Right ventricle myocardium inferior (tissue), 1 donor: ENCODE measurements at regions not wholly inside any gene's neighbourhood (a gene's known extent, or its start where the extent isn't known, plus 50 kb on each side); places are given as distances from the start of the nearest gene placed in this dataset.
A peak's percentile ranks its signal among the peaks of the same experiment; 100 is the strongest.
"Not testable (repeated sequence)": the region's sequence is repeated elsewhere in the genome, so short reads cannot be mapped to it uniquely, and the experiment has no call there.

Experiments used
- ATAC-seq: fragments of 200-7000 bp; cut with Tn5 transposase; one replicate; pipeline ENCODE4 v1.9.1; 2020; ENCODE audit warnings: mild to moderate bottlenecking, moderate library complexity
- DNase-seq: peaks from one replicate; pipeline ENCODE4 v3.0.0; 2021; ENCODE audit errors: missing footprints
- intact Hi-C: fragments of 100-400 bp; cut with DNase I; formaldehyde crosslinking; loops from one replicate; pipeline ENCODE4 v1.11.0; 2022
- donor health status: DM: no; HTN: yes; CAD: no; lungs with severe emphysema.

DNA sequence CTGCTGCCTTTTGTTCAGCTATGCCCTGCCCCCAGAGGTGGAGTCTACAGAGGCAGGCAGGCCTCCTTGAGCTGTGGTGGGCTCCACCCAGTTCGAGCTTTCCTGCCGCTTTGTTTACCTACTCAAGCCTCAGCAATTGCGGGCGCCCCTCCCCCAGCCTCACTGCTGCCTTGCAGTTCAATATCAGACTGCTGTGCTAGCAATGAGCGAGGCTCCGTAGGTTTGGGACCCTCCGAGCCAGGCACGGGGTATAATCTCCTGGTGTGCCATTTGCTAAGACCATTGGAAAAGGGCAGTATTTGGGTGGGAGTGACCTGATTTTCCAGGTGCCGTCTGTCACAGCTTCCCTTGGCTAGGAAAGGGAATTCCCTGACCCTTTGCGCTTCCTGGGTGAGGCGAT, 51.9 kb downstream of the DIPK2A start:
- DNase-seq, intact Hi-C loops, ATAC-seq: not testable (repeated sequence)

- ATAC-seq (peak; percentile 46), DNase-seq (no peak)
- intact Hi-C loops = no loop called here
Measured at GRCh38 chr3:144028798-144029411, 57.3 kb downstream of the DIPK2A start.

GRCh38 chr3:144029769-144030168, 58.1 kb downstream of the DIPK2A start:
- DNase-seq = no peak
- ATAC-seq = no peak
- intact Hi-C loops = no loop called here

DNA sequence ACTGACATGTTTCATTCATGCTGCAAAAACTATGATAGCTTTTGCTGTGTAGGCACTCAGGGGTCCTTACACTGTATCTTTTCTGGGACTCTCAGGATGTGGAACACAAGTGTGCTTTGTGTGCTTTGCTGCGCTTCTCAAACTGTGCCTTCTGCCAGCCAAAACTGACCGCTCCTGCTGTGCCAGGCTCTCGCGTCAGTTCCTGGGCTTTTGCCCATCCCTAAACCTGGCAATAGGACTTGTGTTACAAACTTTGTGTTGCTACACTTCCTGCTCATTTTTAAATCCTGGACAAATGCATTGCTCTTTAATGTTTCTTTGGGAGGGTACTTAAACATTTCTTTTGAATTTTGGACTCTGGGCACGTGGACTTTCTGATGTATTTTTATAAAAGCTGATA, 60.3 kb downstream of the DIPK2A start:
- ATAC-seq (peak; percentile 39), DNase-seq (no peak)
- intact Hi-C loops = no loop called here

- DNase-seq (no peak), ATAC-seq (no peak)
- intact Hi-C loops = no loop called here
Measured at GRCh38 chr3:144032531-144033239, 61.1 kb downstream of the DIPK2A start.

DNA sequence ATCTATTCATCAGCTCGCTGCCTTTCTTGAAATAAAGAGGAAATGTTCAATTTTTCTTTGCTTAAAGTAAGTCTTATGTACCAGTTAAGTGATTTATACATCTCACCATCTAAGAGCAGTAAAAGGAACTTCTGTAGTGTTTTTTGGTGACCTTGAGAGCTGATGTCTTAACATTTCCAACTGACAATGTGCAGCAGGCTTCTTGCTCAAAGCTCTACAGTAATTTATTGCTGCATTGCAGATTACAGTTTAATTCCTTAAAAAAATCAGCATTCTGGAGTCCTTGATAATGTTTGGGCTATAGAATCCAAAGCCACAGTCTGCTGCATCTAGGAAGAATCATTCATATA, 61.6 kb downstream of the DIPK2A start:
- no peak for ATAC-seq
- intact Hi-C loops = no loop called here
- DNase-seq = no peak

- ATAC-seq (no peak), DNase-seq (no peak)
- intact Hi-C loops = no loop called here
Measured at GRCh38 chr3:144033863-144034262, 62.2 kb downstream of the DIPK2A start.

- no peak for ATAC-seq
- intact Hi-C loops = no loop called here
Measured at GRCh38 chr3:144034715-144035290, 63.2 kb downstream of the DIPK2A start.

DNA sequence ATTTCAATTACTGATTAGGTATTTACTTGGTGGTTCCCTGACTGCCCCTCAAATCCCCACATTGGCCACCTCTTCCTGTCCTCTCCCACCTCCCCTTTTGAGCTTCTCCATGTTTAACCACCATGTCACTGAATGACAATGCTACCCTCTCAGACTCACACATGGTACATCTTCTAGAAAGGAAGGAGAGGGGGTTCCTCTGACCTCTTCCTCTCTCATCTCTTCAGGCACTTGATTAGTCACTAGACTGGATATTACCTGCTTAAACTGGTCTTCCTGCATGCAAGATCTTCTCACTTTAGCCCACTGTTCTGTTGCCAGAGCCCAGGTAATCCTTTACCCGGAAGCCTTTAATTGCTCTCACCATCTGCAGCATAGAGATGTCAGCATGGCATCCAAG, 64.9 kb downstream of the DIPK2A start:
- DNase-seq (no peak), ATAC-seq (no peak)
- intact Hi-C loops = no loop called here

More at GRCh38 chr3:144034715-144035290, 63.2 kb downstream of the DIPK2A start:
- DNase-seq = no peak

DNA sequence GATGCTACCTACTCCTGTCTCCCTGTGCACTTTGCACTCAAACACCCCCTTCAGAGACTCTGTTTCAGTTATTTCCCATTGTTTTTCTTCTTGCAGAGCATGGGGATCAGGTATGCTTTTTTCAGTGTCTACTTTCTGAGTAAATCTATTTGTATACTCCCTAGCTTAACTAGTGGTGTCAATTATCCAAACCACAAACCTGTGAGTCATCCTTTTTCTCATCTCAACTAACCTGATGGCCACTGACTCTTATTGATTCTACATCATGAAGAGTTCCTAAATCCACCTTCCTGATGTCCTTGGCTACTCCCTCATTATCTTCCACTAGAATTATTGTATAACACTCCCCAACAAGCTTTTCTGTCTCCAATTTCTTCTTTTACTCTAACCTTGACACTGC, 68.0 kb downstream of the DIPK2A start:
- no peak for ATAC-seq
- no peak for DNase-seq
- intact Hi-C loops = no loop called here

- DNase-seq (no peak), ATAC-seq (no peak)
- intact Hi-C loops = no loop called here
Measured at GRCh38 chr3:144041960-144042556, 70.4 kb downstream of the DIPK2A start.

- ATAC-seq = no peak
- intact Hi-C loops = no loop called here
- no peak for DNase-seq
Measured at GRCh38 chr3:144045766-144046165, 74.1 kb downstream of the DIPK2A start.

- DNase-seq = no peak
- ATAC-seq = no peak
- intact Hi-C loops = no loop called here
Measured at GRCh38 chr3:144049374-144049773, 77.8 kb downstream of the DIPK2A start.

- no peak for ATAC-seq
- no peak for DNase-seq
- intact Hi-C loops = no loop called here
Measured at GRCh38 chr3:144051211-144051610, 79.6 kb downstream of the DIPK2A start.

GRCh38 chr3:144052275-144052674, 80.7 kb downstream of the DIPK2A start:
- intact Hi-C loops = no loop called here
- ATAC-seq = no peak
- DNase-seq = no peak

DNA sequence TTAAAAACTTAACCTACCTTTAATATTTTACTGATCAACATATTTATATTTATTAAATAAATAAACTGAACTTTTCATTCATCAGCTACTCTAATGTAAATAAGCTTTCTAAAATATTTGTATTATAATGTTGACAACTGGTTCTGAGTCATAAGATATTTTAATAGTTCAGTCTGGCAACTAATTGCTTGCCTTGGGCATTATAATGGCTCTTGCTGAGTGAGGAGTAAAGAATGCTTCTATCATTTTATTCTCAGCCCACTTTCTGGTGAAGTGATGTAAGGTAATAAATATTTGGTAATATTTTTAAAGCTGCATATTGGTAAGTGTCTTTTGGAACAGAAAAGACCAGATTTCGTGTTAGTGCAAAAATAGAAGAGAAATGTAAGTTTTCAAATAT, 81.5 kb downstream of the DIPK2A start:
- intact Hi-C loops = no loop called here
- ATAC-seq (no peak), DNase-seq (no peak)

DNA sequence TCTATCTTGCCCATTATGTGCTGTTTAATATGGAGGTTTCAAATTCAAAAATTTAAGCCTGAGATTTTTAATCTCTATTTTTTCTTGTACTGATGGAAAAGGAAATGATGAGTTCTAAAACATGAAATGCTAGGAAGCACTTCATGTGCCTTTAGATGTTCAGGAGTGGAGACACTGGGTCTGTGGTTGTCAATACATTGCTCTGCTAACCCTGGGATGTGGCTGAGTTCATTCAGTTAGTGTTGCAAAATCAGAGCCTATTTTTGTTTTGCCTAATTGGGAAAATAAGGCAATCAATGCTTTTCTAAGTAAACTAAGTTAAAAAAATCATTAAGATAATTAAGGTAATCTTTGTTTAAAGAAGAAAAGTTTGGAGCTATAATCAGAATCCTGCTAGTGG, 83.1 kb downstream of the DIPK2A start:
- intact Hi-C loops = no loop called here
- DNase-seq (no peak), ATAC-seq (no peak)

GRCh38 chr3:144055604-144056003, 84.0 kb downstream of the DIPK2A start:
- DNase-seq = no peak
- intact Hi-C loops = no loop called here
- ATAC-seq = no peak

DNA sequence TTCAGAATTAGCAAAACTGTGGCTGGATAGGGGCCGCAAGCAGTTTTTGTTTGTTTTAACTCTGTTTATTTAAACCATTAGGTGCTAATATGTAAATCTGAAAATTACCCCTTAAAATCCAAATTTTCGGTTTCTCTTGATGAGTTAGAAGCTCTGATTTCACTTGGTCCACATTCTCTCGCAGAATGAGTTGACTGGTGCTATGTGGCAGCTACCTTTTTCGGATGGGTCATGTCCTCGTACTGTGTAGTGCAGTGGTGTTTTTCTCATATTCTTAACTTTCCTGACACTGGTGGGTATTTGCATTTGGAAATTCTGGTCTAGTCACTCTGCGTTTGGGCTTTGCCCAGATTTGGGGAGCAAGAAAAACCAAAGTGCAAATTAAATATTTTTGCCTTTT, 87.1 kb downstream of the DIPK2A start:
- ATAC-seq (no peak), DNase-seq (no peak)
- intact Hi-C loops = no loop called here

- intact Hi-C loops = no loop called here
- ATAC-seq = no peak
- no peak for DNase-seq
Measured at GRCh38 chr3:144059481-144059880, 87.9 kb downstream of the DIPK2A start.
